Astrocyte (in vitro differentiated cells and primary cell): ENCODE measurements at regions not wholly inside any gene's neighbourhood (a gene's known extent, or its start where the extent isn't known, plus 50 kb on each side); places are given as distances from the start of the nearest gene placed in this dataset.

ENCODE experiments used
- EZH2 ChIP-seq: IDR thresholded peaks from 2 replicates; pipeline ENCODE4 v1.6.1; 2012; ENCODE audit warnings: mild to moderate bottlenecking, low read length, inconsistent platforms; ENCODE audit not compliant: insufficient read depth
- TF ChIP-seq, protein P1 (sequence below): IDR thresholded peaks from 2 replicates; pipeline ENCODE4 v1.5.1; 2011; ENCODE audit warnings: low read depth, mild to moderate bottlenecking, inconsistent platforms, low read length, moderate library complexity; ENCODE audit not compliant: insufficient read depth

- TF ChIP-seq, protein P1, sequence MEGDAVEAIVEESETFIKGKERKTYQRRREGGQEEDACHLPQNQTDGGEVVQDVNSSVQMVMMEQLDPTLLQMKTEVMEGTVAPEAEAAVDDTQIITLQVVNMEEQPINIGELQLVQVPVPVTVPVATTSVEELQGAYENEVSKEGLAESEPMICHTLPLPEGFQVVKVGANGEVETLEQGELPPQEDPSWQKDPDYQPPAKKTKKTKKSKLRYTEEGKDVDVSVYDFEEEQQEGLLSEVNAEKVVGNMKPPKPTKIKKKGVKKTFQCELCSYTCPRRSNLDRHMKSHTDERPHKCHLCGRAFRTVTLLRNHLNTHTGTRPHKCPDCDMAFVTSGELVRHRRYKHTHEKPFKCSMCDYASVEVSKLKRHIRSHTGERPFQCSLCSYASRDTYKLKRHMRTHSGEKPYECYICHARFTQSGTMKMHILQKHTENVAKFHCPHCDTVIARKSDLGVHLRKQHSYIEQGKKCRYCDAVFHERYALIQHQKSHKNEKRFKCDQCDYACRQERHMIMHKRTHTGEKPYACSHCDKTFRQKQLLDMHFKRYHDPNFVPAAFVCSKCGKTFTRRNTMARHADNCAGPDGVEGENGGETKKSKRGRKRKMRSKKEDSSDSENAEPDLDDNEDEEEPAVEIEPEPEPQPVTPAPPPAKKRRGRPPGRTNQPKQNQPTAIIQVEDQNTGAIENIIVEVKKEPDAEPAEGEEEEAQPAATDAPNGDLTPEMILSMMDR = no peak
- TF ChIP-seq EZH2 = no peak
Measured at GRCh38 chr3:186476541-186476940, 67.6 kb downstream of the CRYGS start.
